ENCODE measurements at regions not wholly inside any gene's neighbourhood (a gene's known extent, or its start where the extent isn't known, plus 50 kb on each side); places are given as distances from the start of the nearest gene placed in this dataset.

DNA sequence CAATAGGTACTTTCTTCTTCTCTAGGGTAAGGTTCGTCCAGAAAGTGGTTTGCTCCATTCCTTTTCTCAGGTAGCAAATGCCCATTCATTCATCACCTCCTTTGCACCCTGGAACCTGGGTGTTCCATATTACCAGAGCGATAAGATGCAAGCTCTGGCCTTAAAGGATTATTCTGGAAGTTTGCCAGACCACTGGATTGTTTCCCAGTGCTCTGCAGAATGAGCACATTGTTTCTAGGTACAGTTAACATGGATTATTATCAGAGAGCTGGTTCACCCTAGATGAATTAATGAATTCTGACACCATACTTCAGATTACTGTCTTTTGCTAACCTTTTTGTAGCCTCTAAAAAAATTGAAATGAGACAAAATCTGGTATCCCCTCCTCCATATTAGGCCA, 170.9 kb upstream of the BMP4 start:
- no peak for DNase-seq (ENCODE audit: low read depth in 2 of 2)

GRCh38 chr14:54129850-54130640, 173.4 kb upstream of the BMP4 start:
- no peak for DNase-seq (ENCODE audit: low read depth in 2 of 2)

DNA sequence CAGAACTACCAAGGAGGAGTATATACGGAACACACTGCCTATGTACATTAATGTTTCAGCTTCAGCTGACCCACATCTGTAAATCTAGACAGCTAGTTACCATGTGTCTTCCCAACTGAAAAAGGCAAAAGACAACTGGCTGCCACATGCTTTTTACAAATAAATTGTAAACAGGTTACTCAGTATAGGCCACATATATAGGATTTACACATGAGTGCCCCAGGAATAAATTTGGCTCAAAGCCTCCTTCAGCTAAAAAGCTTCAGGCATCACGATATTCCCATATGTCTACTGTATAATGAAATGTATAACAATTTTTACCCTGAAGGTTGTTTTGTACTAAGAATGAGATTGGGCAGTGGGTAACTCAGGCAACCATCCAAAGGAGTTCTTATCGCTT, 175.9 kb upstream of the BMP4 start:
- DNase-seq (ENCODE audit: low read depth in 2 of 2), result no peak

DNA sequence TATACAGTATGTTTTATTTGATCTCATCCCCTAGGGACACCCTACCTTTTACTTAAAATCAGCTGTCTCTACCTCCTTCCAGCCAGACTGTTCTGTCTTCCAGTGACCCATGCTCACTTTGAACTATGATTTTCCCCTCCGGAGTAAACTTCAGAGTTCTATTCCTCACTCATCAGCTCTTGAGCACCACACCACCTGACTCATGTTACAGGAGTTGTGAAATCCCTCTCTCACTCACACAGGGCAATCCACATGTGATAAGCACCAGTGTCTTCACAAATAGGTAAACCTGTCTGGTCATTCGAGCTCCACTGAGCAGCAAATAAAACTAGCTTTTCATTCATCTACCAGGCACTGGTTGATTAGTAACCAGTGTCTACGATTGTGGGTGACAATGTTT, 177.3 kb upstream of the BMP4 start:
- DNase-seq (ENCODE audit: low read depth in 2 of 2), result no peak

GRCh38 chr14:54135804-54136280, 179.2 kb upstream of the BMP4 start:
- no peak for DNase-seq (ENCODE audit: low read depth in 2 of 2)

GRCh38 chr14:54136894-54137613, 180.4 kb upstream of the BMP4 start:
- DNase-seq (ENCODE audit: low read depth in 2 of 2), result no peak

DNA sequence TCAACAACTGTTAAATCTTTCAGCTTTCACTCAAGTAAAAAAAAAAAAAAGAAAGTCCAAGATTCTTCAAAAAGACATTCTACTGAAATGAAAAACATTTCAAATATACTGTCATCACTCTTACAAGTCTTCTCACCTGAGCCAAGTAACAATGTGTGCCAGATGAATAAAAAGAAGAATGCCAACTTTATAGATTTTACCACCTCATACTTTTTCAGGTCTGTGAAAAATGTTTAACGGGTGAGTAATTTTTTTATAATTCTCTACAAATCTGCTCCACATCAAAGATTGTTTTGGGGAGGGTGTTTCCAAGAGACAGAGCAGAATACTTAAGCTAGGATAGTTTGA, 181.0 kb upstream of the BMP4 start:
- DNase-seq (ENCODE audit: low read depth in 2 of 2), result no peak

GRCh38 chr14:54138024-54138353, 181.4 kb upstream of the BMP4 start:
- DNase-seq (ENCODE audit: low read depth in 2 of 2), result no peak

- no peak for DNase-seq (ENCODE audit: low read depth in 2 of 2)
Observed at GRCh38 chr14:54138354-54139038, 181.9 kb upstream of the BMP4 start.

DNA sequence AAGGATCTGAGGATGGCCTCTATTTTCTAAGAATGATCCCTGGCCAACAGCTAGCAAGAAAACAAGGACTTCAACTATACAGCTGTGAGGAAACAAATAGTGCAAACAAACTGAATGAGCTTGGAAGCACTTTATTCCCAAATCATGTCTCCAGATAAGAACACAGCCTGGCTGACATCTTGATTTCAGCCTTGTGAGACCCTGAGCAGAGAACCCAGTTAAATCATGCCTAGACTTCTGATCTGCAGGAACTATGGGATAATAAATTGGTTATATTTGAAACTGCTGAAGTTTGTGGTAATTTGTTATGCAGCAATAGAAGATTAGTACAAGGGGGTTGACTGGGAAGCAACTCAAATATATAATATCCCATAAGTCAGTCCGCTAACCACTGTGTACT, 183.9 kb upstream of the BMP4 start:
- DNase-seq (ENCODE audit: low read depth in 2 of 2), result no peak

GRCh38 chr14:54146601-54147000, 190.0 kb upstream of the BMP4 start:
- DNase-seq (ENCODE audit: low read depth in 2 of 2), result no peak

GRCh38 chr14:54147282-54147681, 190.7 kb upstream of the BMP4 start:
- DNase-seq (ENCODE audit: low read depth in 2 of 2), result no peak

DNA sequence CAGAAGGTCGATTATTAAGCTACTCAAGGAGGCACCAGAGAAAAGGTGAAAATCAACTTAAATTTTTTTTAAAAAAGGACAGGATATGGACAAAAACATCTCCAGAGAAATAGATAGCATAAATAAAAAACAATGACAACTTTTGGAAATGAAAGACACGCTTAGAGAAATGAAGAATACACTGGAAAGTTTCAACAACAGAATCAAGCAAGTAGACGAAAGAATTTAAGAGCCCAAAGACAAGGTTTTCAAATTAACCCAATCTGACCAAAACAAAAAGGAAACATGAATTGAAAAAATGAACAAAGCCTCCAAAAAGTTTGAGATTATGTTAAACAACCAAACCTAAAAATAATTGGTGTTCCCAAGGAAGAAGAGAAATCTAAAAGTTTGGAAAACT, 191.1 kb upstream of the BMP4 start:
- no peak for DNase-seq (ENCODE audit: low read depth in 2 of 2)

- no peak for DNase-seq (ENCODE audit: low read depth in 2 of 2)
Observed at GRCh38 chr14:54148251-54148650, 191.6 kb upstream of the BMP4 start.

- DNase-seq (ENCODE audit: low read depth in 2 of 2), result no peak
Observed at GRCh38 chr14:54152351-54152750, 195.7 kb upstream of the BMP4 start.

DNA sequence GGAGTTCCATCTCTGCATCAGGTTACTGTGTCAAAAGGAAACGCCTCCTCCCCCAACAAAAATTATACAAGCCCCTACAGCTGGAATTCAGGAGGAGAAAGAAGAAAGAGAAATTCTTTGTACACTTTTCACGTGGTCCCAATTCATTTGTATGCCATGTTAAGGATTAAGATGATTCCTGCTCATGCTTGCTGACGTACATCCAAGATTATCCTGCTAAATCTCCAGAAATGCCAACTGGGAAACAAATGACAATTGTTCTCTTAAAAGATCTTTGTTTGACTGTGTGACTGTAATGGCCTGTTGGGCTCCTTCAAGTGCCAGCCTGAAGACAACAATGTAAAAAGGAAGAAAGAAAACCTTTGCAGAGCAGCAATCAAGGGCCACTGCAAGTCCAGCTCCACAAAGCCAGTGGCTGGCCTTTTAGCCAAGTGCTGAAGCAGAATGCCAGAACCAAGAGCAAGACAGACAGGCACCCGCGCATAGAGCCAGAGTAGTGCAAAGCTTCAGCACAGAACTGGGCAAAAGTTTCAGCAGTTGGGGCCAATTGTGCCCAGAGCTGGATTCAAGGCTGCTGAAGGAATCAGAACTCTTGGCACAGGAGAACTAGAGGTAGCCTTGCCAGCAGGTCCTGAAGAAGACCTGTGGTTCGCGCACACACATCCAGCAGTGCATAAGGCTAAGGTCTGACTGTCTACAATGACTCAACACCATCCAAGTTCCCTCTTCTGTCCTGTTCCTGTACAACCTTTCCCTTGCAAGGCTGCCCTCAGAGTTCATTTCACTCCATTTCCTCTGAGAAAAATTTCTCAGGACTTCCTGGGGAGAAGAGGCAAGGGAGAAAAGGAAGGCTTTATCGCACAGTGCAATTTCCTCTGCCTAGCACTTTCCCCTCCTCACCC, 209.7 kb upstream of the BMP4 start:
- no peak for DNase-seq (ENCODE audit: low read depth in 2 of 2)

- no peak for DNase-seq (ENCODE audit: low read depth in 2 of 2)
Observed at GRCh38 chr14:54168489-54168888, 211.9 kb upstream of the BMP4 start.

DNA sequence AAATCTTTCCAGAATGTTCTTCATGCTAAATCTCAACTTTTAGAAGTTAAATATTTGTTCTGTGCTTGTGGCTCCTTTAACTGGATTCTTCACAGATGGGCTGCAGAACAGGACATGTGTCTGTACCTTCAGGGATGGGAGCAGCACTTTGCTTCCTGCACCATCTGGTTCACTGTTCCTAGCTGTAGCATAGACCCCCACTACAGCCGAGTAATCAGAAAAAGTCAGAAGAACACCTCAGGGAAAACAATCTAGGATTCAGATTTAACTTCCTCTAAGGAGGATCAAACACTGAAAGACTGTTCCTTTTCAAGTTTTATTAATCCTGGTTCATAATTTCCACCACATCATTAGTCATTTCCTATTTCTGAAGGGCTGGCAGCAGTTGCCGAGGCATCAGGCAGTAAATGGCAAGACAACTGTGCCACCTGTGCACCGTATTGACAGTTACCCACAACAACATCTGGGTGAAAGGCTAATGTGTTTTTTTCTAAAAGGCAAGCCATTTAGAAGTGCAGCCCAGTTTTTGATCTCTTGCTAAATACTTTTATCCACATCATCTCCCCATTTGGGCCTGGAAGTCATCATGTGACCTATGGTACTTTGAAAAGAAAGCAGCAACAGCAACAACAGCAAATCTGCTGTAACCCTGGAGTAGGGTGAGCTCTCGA, 212.8 kb upstream of the BMP4 start:
- no peak for DNase-seq (ENCODE audit: low read depth in 2 of 2)

DNA sequence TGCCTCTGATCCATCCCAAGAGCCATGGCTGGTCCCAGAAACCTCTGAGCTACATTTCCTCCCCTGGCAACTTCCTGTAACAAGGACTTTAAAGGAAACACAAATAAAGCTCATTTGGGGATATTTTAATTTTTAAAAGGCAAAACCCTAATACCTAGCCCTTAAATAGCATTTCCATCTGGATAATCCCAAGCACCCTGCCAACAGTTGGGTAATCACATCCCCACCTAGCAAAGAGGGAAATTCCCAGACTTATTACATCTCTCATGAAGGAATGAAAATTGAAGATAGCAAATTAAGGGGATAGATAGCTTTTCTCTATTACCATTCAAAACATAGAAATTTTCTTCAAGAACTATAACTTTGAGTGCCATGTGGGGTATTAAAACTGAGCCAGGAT, 213.7 kb upstream of the BMP4 start:
- DNase-seq (ENCODE audit: low read depth in 2 of 2), result no peak

- no peak for DNase-seq (ENCODE audit: low read depth in 2 of 2)
Observed at GRCh38 chr14:54172114-54172513, 215.5 kb upstream of the BMP4 start.

- DNase-seq (ENCODE audit: low read depth in 2 of 2), result no peak
Observed at GRCh38 chr14:54172562-54172961, 215.9 kb upstream of the BMP4 start.
